ENCODE measurements at regions not wholly inside any gene's neighbourhood (a gene's known extent, or its start where the extent isn't known, plus 50 kb on each side); places are given as distances from the start of the nearest gene placed in this dataset.
A peak's percentile ranks its signal among the peaks of the same experiment; 100 is the strongest.

GRCh38 chr1:212557739-212558692 is 50.5 kb upstream of the ATF3 start:
- no peak for DNase-seq (ENCODE audit: low read depth, low spot score)

- DNase-seq (ENCODE audit: low read depth, low spot score) = peak; percentile 17
Observed at GRCh38 chr1:212558693-212559480, 49.7 kb upstream of the ATF3 start.
